NCI-H748 treated with DMSO at 0.1 percent for 48 hours (cell line): ENCODE measurements at regions not wholly inside any gene's neighbourhood (a gene's known extent, or its start where the extent isn't known, plus 50 kb on each side); places are given as distances from the start of the nearest gene placed in this dataset.

Experiments
- DNase-seq: peaks from one replicate; lab custom pipeline; 2025; lab: John Stamatoyannopoulos, UW

DNA sequence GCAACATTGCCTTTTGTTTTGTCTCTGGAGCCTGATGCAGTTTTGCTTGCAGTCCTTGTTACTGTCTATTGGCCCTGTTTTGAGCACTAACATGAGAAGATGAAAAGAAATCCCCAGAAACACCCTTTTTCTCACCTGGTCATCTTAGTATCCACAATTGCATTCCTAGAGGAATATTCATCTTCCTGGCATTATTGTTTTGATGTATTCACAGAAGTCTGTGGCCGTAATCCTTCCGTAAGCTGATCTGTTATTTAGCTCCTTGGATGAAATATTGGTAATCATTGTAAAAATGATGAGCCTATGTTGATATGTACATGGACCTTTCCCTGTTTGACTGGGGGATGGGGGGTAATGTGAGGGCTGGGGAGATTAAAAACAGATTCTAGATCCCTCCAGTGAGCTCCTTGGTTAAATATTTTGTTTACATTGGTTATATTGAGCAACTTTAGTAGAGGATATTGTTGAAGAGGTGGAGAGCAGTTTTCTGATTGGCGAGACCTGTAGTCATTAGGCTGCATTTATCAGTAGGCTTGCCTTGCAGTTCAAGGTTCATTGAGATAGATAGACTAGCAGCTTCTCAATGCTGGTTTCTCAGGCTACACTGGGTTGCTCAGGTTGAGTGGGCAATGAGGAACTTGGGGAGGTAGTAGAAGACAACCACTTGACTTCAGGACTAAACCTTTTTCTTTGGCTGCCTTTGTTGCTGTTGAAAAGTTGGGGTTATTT is 117.5 kb downstream of the MACIR start:
- DNase-seq = no peak

DNA sequence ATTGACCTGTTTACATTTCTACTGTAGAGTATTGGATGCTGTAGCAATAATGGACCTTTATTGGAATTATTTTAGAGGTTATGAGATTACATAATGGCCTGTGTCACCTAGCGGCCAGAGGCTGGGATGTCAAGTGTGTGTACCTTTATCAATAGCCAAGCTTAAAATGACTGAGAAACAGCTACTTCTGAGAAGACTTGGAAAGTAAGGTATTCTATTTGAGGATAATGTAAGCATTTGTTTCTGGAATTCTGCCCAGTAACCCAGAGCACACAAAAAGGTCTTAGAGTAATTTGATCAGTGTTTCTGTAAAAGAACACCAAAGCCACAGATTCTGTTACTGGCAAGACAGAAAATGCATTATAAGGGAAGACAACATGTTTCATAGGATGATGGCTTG is 116.8 kb downstream of the MACIR start:
- no peak for DNase-seq

GRCh38 chr5:103374473-103374963 is 116.0 kb downstream of the MACIR start:
- no peak for DNase-seq

DNA sequence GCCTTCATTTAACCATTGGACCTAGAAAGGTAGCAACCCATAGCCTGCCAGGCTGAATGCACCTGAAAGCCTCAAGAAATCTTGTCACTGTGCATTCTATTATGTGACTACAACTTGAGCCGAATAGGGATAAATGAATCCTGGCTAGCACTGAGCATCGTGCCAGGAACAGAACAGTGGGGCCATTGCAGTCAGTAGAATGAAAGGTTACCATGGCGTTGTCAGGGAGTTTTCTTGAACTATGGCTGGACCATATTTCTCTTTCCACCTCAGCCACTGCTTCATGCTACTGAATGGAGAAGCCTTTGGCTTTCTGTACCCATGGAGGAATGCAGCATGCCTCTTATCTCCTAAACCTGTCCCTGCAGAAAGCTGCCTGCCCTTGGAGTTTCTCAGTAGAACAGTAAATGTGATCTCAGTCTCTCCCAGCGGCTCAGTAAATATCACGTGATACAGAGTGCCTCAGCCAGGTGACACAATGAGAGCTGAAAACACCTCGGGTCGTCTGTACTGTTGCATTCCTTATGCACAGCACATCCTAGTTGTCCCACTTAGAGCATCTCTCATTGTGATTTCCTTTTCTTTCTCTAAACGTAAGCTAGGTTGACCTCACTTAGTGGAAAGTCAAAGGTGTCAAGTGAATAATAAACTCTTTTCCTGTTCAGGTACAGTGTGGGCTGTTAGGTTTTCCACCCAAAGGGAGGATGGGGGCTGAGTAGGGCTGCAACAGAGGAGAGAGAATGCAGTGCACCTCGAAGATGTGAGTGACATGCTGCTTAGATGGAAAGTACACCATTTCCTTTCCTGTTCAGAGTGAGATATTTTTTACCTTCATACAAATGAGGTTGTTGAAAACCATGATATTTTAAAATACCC is 115.3 kb downstream of the MACIR start:
- DNase-seq = peak; percentile 20

DNA sequence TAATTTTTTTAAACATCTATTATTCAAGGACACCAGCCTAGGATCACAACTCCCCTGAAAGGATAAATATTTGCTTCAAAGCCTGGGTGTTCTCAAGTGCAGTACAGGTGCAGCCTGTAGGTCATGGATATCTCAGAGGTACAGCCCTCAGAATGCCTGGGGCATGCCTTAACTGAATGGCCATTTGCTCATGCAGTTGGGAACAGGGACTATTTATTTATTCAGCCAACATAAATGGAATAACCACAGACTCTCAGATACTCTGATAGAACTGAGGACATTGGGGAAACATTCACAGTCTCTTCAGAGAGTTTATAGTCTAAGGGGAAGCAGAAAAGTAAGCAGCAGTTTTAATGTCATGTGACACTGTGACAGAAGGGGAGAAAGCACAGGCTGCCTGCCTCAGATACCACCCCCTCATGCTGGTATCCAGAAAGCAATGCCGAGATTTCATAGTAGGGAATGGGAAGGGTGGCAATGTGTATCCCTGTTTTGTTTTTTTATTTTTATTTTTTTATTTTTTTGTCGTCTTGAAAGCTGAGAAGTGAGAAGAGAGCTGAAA is 112.6 kb downstream of the MACIR start:
- no peak for DNase-seq

- DNase-seq = no peak
These were observed 110.9 kb downstream of the MACIR start for GRCh38 chr5:103369125-103370120.

DNA sequence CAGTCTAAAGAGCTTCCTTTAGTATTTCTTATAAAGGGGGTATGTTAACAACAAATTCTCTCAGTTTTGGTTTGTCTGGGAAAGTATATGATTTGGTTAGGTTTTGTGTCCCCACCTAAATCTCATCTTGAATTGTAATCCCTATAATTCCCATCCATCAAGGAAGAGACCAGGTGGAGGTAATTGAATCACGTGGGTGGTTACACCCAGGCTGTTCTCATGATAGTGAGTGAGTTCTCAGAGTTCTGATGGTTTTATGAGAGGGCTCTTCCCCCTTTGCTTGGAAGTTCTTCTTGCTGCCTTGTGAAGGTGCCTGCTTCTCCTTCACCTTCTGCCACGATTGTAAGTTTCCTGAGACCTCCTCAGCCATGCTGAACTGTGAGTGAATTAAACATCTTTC is 109.1 kb downstream of the MACIR start:
- no peak for DNase-seq

- no peak for DNase-seq
These were observed 108.5 kb downstream of the MACIR start for GRCh38 chr5:103366918-103367549.

DNA sequence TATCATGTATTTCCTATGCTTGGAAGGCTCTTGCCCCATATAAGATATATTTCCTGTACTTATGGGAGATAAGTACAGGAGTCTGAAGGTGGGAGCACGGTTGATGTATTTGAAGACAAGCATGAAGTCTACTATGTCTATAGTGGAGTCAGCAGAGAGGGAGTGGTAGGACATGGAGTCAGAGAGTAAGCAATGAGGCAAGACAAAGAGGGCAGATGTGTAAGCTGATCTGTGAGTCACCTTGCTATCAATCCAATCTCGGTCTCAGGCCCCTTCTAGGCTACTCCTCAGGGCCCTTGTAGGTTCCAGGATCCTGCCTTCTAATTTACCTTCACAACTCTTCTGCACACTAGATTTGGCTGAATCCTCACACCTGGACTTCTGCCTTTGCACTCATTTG is 105.5 kb downstream of the MACIR start:
- DNase-seq = no peak

- no peak for DNase-seq
These were observed 103.6 kb downstream of the MACIR start for GRCh38 chr5:103362211-103362610.

DNA sequence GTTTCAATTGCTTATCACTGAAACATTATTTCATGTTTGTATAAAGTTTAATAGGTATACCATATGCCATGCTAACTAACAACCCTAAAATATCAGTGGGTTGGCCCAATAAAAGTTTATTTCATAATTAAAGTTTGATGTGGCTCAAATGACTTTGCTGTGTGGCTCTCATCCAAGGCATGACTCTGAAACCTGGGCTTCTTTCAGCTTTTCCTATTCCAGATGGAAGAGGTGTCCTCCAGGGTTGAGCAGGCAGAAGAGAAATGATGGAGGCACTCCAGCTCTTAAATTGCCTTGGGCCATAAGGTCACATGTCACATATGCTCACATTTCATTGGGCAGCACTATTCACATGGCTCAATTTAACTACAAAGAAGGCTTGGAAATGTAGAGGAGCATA is 101.9 kb downstream of the MACIR start:
- DNase-seq = no peak

DNA sequence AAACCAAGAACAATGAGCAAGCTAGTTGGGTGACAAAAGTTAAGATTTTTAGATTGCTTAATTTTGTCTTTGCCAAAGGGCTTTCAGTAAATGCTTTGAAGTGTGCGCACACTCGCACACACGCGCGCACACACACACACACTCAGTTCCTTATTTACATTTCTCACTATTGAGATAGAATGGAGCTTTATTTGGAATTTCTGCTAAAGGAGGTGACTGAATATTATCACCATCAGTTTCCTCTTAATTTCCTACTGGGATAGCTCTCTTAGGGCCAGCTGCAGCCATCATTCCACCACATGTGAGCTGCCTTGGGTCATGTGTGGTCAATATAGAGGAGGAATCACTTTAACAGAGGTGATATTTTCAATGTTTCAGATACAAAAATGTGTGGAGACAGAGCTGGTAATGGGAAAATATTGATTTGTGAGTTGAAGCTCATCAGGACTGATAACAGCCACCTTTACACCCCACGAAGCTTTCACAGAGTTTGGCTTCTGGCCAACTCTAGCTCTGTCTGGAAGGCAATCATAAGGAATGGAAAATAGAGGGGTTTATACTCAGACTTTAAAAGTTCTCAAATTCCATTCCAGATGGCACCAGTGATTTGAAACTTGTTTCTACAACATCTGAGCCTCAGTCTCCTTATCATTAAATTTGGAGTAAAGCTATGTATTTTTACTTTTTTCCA is 99.9 kb downstream of the MACIR start:
- no peak for DNase-seq

GRCh38 chr5:103357636-103358035 is 99.1 kb downstream of the MACIR start:
- no peak for DNase-seq

GRCh38 chr5:103356350-103357091 is 98.0 kb downstream of the MACIR start:
- no peak for DNase-seq

DNA sequence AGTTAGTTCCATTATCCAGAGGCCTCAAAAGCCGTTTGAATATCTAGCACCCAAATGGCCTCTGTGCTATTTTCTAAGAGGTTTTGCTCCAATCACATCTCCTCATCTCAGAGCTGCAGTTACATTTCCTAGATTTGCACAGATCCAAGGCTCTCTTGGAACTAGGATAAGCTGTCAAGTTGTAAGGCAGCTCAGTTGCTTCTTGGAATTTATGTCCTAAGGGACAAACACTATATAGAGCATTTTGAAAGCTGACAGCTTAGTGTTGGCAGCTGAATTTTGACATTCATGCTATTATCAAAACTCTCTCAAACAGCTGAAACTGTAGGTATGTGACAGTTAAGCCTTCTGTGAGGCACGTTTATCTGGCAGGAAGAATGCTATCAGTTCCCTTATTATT is 97.0 kb downstream of the MACIR start:
- DNase-seq = no peak

- no peak for DNase-seq
These were observed 95.9 kb downstream of the MACIR start for GRCh38 chr5:103354446-103354845.

- DNase-seq = no peak
These were observed 95.0 kb downstream of the MACIR start for GRCh38 chr5:103353581-103353980.

GRCh38 chr5:103347716-103348423 is 89.3 kb downstream of the MACIR start:
- no peak for DNase-seq

DNA sequence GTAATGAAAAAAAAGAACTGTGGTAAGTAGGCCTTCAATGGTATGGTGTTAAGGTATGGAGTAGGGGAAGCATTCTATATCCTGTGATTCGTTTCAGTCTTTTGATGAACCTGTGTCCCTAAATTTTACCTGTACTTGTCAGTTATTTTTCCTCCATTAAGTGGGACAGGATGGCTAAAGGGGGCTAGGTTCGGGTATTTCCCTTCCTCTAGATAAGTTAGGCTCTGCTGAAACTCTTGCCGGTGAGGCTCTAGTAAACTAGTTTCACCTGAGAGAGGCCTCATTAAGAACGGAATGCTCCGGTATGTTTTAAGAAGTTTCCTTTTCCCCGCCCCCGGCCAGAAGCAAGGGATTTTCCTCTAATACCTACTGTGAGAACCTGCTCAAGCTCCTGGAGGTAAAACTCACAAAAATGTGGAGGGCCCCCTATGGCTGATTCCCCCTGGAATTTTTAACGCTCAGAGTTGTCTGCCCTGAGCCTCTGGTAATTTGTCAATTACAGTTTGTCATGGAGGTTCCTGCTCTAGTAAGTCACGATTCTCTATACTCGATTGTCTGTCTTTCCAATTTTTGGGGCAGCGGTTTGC is 87.7 kb downstream of the MACIR start:
- no peak for DNase-seq
